ENCODE measurements at regions not wholly inside any gene's neighbourhood (a gene's known extent, or its start where the extent isn't known, plus 50 kb on each side); places are given as distances from the start of the nearest gene placed in this dataset.

DNA sequence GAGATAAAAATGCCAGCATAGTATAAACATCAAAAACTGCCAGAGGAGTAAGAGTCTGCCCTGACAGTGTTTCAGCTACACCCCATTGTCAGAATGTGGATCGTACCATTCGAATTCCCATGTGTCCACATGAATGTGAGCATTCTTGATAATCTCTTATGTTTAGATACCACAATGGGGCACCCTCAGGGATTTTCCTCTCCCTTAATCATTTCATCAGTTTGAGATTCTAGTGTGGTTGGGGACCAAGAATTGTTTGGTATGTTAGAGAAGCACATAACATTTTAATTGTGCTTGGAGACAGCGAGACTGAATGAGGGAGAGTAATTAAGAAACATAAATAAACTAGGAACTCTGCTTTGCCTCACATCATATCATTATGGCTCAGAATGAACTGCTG is 120.2 kb downstream of the ZC3H11B start:
- TF ChIP-seq POLR2A (IDR thresholded peaks at IDR 0.05; ENCODE audit: low read depth, low read length) (no peak), POLR2AphosphoS5 (IDR thresholded peaks at IDR 0.05; ENCODE audit: low read depth, low read length) (no peak)
